NCI-H748 treated with DMSO at 0.1 percent for 48 hours (cell line): ENCODE measurements at regions not wholly inside any gene's neighbourhood (a gene's known extent, or its start where the extent isn't known, plus 50 kb on each side); places are given as distances from the start of the nearest gene placed in this dataset.
"Not testable (repeated sequence)": the region's sequence is repeated elsewhere in the genome, so short reads cannot be mapped to it uniquely, and the experiment has no call there.

Source experiments
- DNase-seq: peaks from one replicate; lab custom pipeline; 2025; lab: John Stamatoyannopoulos, UW

GRCh38 chr18:35826477-35826876 lies 146.0 kb upstream of the RMP24 start:
- DNase-seq: no peak

GRCh38 chr18:35827275-35827902 lies 145.1 kb upstream of the RMP24 start:
- peak; percentile 83 for DNase-seq

- DNase-seq: no peak
Observed at GRCh38 chr18:35827903-35828275, 144.6 kb upstream of the RMP24 start.

- no peak for DNase-seq
Observed at GRCh38 chr18:35828591-35828990, 143.9 kb upstream of the RMP24 start.

- DNase-seq: no peak
Observed at GRCh38 chr18:35835366-35835765, 137.1 kb upstream of the RMP24 start.

GRCh38 chr18:35835833-35836232 lies 136.6 kb upstream of the RMP24 start:
- no peak for DNase-seq

- DNase-seq: no peak
Observed at GRCh38 chr18:35836932-35837331, 135.5 kb upstream of the RMP24 start.

- no peak for DNase-seq
Observed at GRCh38 chr18:35837922-35838496, 134.5 kb upstream of the RMP24 start.

GRCh38 chr18:35841283-35841682 lies 131.2 kb upstream of the RMP24 start:
- no peak for DNase-seq

GRCh38 chr18:35842536-35842935 lies 129.9 kb upstream of the RMP24 start:
- DNase-seq: no peak

- DNase-seq: not testable (repeated sequence)
Observed at GRCh38 chr18:35848321-35848720, 124.2 kb upstream of the RMP24 start.

GRCh38 chr18:35849241-35849640 lies 123.2 kb upstream of the RMP24 start:
- DNase-seq: not testable (repeated sequence)

- DNase-seq: no peak
Observed at GRCh38 chr18:35851286-35851970, 121.1 kb upstream of the RMP24 start.

GRCh38 chr18:35852786-35853185 lies 119.7 kb upstream of the RMP24 start:
- no peak for DNase-seq

GRCh38 chr18:35854095-35854494 lies 118.4 kb upstream of the RMP24 start:
- no peak for DNase-seq

GRCh38 chr18:35856178-35856577 lies 116.3 kb upstream of the RMP24 start:
- no peak for DNase-seq

- not testable (repeated sequence) for DNase-seq
Observed at GRCh38 chr18:35856721-35857120, 115.8 kb upstream of the RMP24 start.

- not testable (repeated sequence) for DNase-seq
Observed at GRCh38 chr18:35857581-35857980, 114.9 kb upstream of the RMP24 start.

GRCh38 chr18:35861367-35862118 lies 110.9 kb upstream of the RMP24 start:
- no peak for DNase-seq

- DNase-seq: no peak
Observed at GRCh38 chr18:35862119-35862640, 110.3 kb upstream of the RMP24 start.

GRCh38 chr18:35864916-35865315 lies 107.6 kb upstream of the RMP24 start:
- DNase-seq: no peak

- DNase-seq: no peak
Observed at GRCh38 chr18:35868915-35869314, 103.6 kb upstream of the RMP24 start.

- DNase-seq: no peak
Observed at GRCh38 chr18:35871337-35871736, 101.1 kb upstream of the RMP24 start.
